Neural progenitor cell (in vitro differentiated cells): ENCODE measurements at regions not wholly inside any gene's neighbourhood (a gene's known extent, or its start where the extent isn't known, plus 50 kb on each side); places are given as distances from the start of the nearest gene placed in this dataset.

ENCODE experiments used
- EZH2 ChIP-seq: fragments of 200-600 bp; sonication (generic); IDR thresholded peaks from 2 replicates; pipeline ENCODE4 v1.6.1; 2017; ENCODE audit warnings: antibody characterized with exemption, mild to moderate bottlenecking, moderate library complexity
- EZH2phosphoT487 ChIP-seq: fragments of 200-600 bp; sonication (generic); IDR thresholded peaks from 2 replicates; pipeline ENCODE4 v1.6.1; 2017; ENCODE audit warnings: antibody characterized with exemption

DNA sequence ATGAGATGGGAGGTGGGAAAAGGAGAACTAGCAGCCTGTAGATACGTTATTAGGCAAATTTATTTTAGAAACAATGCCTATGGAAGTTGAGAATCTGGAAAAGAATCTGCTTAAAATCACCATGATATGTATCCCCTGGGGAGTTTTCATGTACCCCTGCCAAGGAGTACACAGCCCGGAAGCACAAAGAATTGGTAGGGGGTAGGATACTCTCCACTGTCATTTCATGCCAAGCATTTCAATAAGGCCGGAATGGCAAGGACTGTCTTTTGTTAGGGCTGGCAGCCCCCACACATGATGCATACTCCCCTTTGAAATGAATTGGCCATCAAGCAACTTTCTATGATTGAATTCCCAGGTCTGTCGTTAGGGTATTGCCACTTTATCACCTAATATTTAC, 111.5 kb upstream of the APP start:
- no peak for TF ChIP-seq EZH2
- TF ChIP-seq EZH2phosphoT487 = no peak
